Vagina (tissue), 2 donors: ENCODE measurements at regions not wholly inside any gene's neighbourhood (a gene's known extent, or its start where the extent isn't known, plus 50 kb on each side); places are given as distances from the start of the nearest gene placed in this dataset.

Experiments
- POLR2A ChIP-seq, 2 donors: fragments of 450-650 bp; IDR thresholded peaks; one replicate each; pipeline ENCODE4 v1.6.1; 2017; ENCODE audit warnings: antibody characterized with exemption in 2 of 2, mild to moderate bottlenecking in 2 of 2, moderate library complexity in 2 of 2
- POLR2AphosphoS5 ChIP-seq, 2 donors: sonication (generic); formaldehyde crosslinking; IDR thresholded peaks; one replicate each; pipeline ENCODE4 v1.9.0; 2017; ENCODE audit warnings: antibody characterized with exemption in 2 of 2, mild to moderate bottlenecking in 2 of 2, low read depth in 1 of 2; ENCODE audit not compliant: insufficient read depth in 1 of 2

DNA sequence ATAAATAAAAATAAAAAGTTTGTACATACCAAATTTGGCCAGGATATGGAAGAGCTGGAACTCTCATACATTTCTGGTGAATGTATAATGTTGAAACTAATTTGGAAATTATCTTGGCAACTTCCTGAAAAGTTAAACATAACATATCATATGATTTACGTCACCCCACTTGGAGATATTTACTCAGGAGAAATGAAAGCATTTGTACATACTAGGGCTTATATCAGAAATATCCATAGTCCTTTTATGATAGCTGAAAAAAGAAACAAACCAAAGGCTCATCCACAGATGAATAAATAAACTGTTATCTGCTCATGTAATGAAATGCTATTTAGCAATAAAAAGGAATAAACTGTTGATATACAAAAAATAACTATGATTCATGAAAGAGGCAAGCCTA lies 318.2 kb upstream of the NRXN1 start:
- TF ChIP-seq POLR2AphosphoS5 (IDR thresholded peaks at IDR 0.05; ENCODE audit: insufficient read depth in 1 of 2, low read depth in 1 of 2) (no peak), POLR2A (IDR thresholded peaks at IDR 0.05) (no peak)
